ENCODE measurements at regions not wholly inside any gene's neighbourhood (a gene's known extent, or its start where the extent isn't known, plus 50 kb on each side); places are given as distances from the start of the nearest gene placed in this dataset.

DNA sequence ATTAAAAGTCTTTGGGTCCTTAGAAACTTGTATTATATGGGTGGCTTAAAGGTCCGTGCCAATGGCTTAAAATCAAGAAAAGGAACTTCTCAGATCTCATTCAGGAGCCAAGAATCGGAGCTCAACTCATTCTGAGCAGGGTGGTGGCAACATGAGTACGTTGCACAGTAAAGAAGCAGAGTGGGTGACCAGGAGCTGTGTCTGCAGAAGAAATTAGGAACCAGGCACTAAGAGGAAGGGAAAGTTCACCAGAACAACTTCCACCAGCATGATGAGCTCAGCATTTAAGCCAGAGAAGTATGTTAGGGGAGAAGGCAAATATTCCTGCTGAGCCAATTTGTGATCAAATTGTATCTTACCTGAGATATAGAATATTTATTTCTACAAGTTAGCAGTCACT, 236.0 kb upstream of the NRP1 start:
- ATAC-seq (replicated peaks) (no peak), DNase-seq (no peak)
- H3K9me3 Mint-ChIP-seq: no peaks in the 10 kb centered on the region
- H3K4me3 Mint-ChIP-seq: no peak overlapping the region
- no peaks in the 10 kb centered on the region for H3K4me1 Mint-ChIP-seq (ENCODE audit: low read depth in 2 of 2)
- no peak overlapping the region for H3K27ac Mint-ChIP-seq
- no peaks in the 10 kb centered on the region for H3K36me3 Mint-ChIP-seq (ENCODE audit: insufficient read depth)
- peaks cover 0 to 6% of the 10 kb centered on the region in 2 donors for H3K27me3 Mint-ChIP-seq

DNA sequence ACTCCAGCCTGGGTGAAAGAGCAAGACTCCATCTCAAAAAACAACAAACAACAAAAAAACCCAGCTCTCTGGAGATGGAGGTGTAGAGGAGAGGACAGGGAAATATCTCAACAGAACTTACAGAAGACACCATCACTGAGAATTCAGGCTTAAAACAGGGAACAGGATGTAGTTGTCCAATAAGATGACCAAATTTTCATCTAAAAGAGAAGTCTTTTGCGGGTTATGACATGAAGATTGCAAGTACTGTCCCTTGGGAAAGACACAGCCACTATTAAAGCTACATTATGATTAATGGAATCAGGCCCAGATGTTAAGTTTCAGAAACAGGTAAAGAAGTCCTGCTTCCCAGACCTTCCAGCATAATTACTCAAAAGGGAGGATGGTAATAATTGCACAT, 235.2 kb upstream of the NRP1 start:
- ATAC-seq (replicated peaks): no peak
- Mint-ChIP-seq H3K36me3 (ENCODE audit: insufficient read depth) (no peaks in the 10 kb centered on the region), H3K9me3 (no peaks in the 10 kb centered on the region), H3K27ac (no peak overlapping the region), H3K4me3 (no peak overlapping the region), H3K27me3 (peaks cover 0 to 6% of the 10 kb centered on the region in 2 donors), H3K4me1 (ENCODE audit: low read depth in 2 of 2) (no peaks in the 10 kb centered on the region)
- DNase-seq: no peak

DNA sequence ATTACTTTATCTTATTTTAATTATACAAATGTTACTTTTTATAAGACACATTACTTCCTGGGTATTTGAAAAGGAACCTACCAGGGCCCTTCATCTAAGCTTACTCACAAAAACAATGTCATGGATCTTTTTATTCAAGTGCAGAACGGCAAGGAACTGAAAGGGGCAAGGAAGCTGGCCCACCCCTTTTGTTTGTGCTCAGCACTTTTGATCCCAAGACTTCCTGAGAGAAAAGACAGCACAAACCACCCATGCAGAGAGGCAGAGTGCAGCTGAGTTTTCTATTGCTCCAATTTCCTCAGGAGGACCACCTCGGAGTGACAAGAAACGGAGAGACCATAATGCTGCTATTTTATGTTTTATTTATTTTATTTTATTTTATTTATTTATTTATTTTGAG, 232.0 kb upstream of the NRP1 start:
- H3K27me3 Mint-ChIP-seq: peaks cover 4 to 22% of the 10 kb centered on the region in 2 donors
- no peaks in the 10 kb centered on the region for H3K36me3 Mint-ChIP-seq (ENCODE audit: insufficient read depth)
- no peaks in the 10 kb centered on the region for H3K9me3 Mint-ChIP-seq
- ATAC-seq (replicated peaks): no peak
- DNase-seq: no peak
- no peak overlapping the region for H3K4me3 Mint-ChIP-seq
- H3K4me1 Mint-ChIP-seq (ENCODE audit: low read depth in 2 of 2): no peaks in the 10 kb centered on the region
- no peak overlapping the region for H3K27ac Mint-ChIP-seq

DNA sequence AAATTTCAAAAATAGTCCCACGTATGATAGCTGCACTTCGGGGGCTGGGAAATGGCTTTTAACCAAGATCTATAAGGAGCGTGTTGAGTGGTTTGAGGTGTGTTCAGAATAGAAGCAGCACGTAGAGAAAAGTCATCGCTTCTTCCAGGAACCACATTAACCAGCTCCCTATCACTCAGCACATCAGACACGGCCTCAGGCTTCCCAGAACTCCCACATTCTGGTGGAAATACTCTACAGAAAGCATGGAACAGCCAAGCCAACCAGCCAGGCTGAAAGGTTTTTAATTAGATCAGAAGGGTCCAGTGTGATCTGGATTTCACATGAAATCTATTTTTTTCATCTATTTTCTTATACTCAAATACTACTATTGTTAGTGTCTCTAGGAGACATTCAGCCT, 231.5 kb upstream of the NRP1 start:
- H3K4me3 Mint-ChIP-seq: no peak overlapping the region
- no peak for ATAC-seq (replicated peaks)
- no peaks in the 10 kb centered on the region for H3K36me3 Mint-ChIP-seq (ENCODE audit: insufficient read depth)
- H3K27me3 Mint-ChIP-seq: peaks cover 6 to 26% of the 10 kb centered on the region in 2 donors
- no peaks in the 10 kb centered on the region for H3K9me3 Mint-ChIP-seq
- DNase-seq: no peak
- H3K4me1 Mint-ChIP-seq (ENCODE audit: low read depth in 2 of 2): no peaks in the 10 kb centered on the region
- no peak overlapping the region for H3K27ac Mint-ChIP-seq

DNA sequence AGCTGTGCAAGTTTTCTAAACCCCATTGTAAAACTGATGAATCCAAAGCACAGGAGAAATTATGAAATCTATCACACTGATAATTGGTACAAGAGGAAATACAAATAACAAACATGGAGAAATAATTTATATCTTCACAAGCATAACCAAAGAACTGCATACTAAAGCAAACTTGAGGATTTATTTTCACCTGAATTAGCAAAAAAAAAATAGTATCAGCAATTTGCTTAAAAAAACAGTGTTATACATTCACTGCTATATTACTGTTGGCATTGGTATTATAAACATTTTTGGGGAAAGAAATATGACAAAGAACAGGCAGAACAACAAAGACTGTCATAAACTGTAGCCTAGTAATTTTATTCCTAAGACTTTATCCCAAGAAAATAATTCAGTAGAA, 230.8 kb upstream of the NRP1 start:
- H3K27me3 Mint-ChIP-seq: peaks cover 6 to 34% of the 10 kb centered on the region in 2 donors
- no peak overlapping the region for H3K27ac Mint-ChIP-seq

DNA sequence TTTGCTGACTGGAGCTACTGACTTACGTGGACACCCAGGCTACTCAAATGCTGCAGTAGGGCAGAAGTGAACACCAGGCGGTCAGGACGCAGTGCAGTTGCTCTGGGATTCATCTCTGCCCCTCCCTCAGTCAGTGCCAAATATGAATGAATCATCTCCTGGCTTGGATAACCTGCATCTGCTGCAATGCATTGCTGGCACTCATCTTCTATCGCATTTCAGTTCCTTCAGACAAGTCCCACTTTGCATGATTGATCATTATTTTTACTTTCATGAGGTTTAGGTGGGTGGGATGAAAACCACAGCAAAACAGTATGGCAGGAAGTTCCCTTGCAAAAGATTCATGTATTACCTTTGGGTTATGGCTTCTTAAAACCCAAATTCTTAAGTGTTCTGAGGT, 224.6 kb upstream of the NRP1 start:
- peaks cover 6 to 65% of the 10 kb centered on the region in 2 donors for H3K27me3 Mint-ChIP-seq

More for the DNA sequence above, 230.8 kb upstream of the NRP1 start:
- Mint-ChIP-seq H3K4me1 (ENCODE audit: low read depth in 2 of 2) (no peaks in the 10 kb centered on the region), H3K36me3 (ENCODE audit: insufficient read depth) (no peaks in the 10 kb centered on the region), H3K9me3 (no peaks in the 10 kb centered on the region), H3K4me3 (no peak overlapping the region)
- DNase-seq (no peak), ATAC-seq (replicated peaks) (no peak)

DNA sequence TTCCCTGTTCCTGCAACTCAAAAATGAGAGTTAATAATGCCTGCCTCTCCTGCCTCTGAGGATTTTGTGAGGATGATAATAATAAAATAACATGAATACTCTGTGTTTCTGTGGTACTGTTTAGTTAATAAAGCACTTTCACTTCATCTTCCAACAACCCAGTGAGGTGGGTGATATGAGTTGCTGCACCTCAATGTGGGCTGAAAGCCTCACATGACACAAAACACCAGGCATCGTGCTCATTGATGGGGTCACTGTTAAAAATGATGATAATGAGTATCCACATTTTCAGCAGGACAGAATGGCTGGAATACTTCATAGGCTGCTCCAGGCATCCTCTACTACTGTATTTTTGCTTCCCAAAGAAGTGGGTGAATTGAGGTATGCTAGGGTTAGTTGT, 222.8 kb upstream of the NRP1 start:
- Mint-ChIP-seq H3K4me1 (ENCODE audit: low read depth in 2 of 2) (no peaks in the 10 kb centered on the region), H3K4me3 (no peak overlapping the region), H3K27me3 (peaks cover 6 to 67% of the 10 kb centered on the region in 2 donors), H3K36me3 (ENCODE audit: insufficient read depth) (no peaks in the 10 kb centered on the region), H3K9me3 (no peaks in the 10 kb centered on the region), H3K27ac (no peak overlapping the region)
- ATAC-seq (replicated peaks): no peak
- DNase-seq: no peak

More for the DNA sequence above, 224.6 kb upstream of the NRP1 start:
- Mint-ChIP-seq H3K4me1 (ENCODE audit: low read depth in 2 of 2) (no peaks in the 10 kb centered on the region), H3K36me3 (ENCODE audit: insufficient read depth) (no peaks in the 10 kb centered on the region), H3K4me3 (no peak overlapping the region), H3K27ac (no peak overlapping the region), H3K9me3 (no peaks in the 10 kb centered on the region)
- ATAC-seq (replicated peaks): no peak
- no peak for DNase-seq

DNA sequence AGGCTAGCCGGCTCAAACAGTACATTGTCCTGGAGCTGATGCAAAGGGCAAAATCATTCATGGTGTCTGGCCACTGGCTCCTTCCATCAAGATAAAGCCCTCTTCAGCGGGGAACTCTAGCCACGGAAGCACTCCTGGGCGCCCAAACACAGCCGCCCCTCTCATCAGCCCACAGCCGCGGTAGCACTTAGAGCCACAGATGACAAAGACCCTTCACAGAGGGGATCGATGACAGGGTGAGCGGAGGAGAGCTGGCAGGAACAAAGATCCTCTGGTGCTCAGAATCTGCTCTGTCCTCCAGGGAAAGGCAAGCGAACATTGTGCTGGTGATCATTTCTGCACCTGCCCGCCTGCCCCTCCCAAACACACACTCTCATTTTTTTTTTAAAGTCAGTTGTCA, 222.2 kb upstream of the NRP1 start:
- Mint-ChIP-seq H3K27ac (no peak overlapping the region), H3K27me3 (peaks cover 4 to 70% of the 10 kb centered on the region in 2 donors), H3K4me1 (ENCODE audit: low read depth in 2 of 2) (no peaks in the 10 kb centered on the region), H3K4me3 (no peak overlapping the region), H3K9me3 (no peaks in the 10 kb centered on the region), H3K36me3 (ENCODE audit: insufficient read depth) (no peaks in the 10 kb centered on the region)
- no peak for DNase-seq
- ATAC-seq (replicated peaks): no peak

DNA sequence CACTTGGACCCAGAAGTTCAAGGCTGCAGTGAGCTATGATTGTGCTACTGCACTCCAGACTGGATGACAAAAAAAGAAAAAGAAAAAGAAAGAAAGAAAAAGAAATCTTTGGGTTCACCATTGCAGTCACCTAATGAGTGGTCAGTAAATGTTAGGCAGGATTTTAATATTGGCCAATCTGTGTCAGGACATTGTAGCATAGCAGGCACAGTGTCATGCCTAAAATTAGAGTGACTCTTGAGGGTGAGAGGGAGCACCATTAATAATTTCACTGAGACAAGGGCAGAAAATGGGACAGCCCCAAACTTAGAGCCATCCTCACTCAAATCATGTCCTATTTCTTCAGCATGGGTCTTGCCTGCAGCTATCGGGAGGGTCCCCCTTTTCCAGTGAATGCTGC, 221.6 kb upstream of the NRP1 start:
- no peak for ATAC-seq (replicated peaks)
- no peak overlapping the region for H3K27ac Mint-ChIP-seq
- H3K4me1 Mint-ChIP-seq (ENCODE audit: low read depth in 2 of 2): no peaks in the 10 kb centered on the region
- DNase-seq: no peak
- H3K9me3 Mint-ChIP-seq: no peaks in the 10 kb centered on the region
- H3K36me3 Mint-ChIP-seq (ENCODE audit: insufficient read depth): no peaks in the 10 kb centered on the region
- H3K27me3 Mint-ChIP-seq: peaks cover 5 to 70% of the 10 kb centered on the region in 2 donors
- H3K4me3 Mint-ChIP-seq: no peak overlapping the region

DNA sequence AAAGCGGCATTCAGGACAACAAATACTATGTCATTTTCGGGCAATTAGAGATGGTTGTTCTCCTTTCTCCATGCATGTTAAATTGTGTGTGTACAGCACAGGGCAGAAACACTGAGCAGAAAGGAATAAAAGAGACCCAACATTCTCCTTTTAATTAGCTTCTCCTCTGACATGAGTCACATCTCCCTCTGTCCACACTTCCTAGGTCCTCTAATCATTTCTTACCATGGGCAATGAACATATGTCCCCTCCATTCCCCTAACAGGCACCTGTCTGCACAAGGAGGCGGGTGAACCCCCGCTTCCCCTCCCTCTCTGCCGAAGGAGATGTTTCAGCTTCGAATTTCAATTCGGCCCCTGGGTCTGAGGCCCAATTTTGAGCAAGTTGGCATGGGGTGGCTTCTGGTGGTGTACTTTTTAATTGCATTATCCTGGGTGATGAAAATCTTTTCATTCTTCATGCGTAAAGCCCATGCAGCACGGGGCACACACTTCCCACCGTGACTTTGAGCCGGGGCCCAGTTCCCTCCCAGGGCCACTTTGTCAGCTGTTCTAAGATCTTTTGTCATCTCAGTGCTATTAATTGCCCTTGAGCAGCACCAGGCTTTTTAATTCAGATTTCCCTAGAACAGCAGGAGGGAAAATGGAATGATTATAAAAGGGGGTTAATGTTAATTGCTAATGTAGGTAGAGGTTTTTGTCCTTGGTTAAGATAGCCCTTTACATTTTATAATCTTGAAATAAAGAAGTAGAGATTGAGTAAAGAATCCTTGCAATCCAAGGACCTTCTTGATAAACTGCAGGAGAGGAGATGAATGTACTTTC, 219.5 kb upstream of the NRP1 start:
- H3K27me3 Mint-ChIP-seq: peaks cover 23 to 73% of the 10 kb centered on the region in 2 donors
- ATAC-seq (replicated peaks) (no peak), DNase-seq (no peak)
- peaks cover 0 to 2% of the 10 kb centered on the region in 2 donors for H3K9me3 Mint-ChIP-seq
- no peak overlapping the region for H3K4me3 Mint-ChIP-seq
- no peak overlapping the region for H3K27ac Mint-ChIP-seq
- H3K36me3 Mint-ChIP-seq (ENCODE audit: insufficient read depth): no peaks in the 10 kb centered on the region
- no peaks in the 10 kb centered on the region for H3K4me1 Mint-ChIP-seq (ENCODE audit: low read depth in 2 of 2)

DNA sequence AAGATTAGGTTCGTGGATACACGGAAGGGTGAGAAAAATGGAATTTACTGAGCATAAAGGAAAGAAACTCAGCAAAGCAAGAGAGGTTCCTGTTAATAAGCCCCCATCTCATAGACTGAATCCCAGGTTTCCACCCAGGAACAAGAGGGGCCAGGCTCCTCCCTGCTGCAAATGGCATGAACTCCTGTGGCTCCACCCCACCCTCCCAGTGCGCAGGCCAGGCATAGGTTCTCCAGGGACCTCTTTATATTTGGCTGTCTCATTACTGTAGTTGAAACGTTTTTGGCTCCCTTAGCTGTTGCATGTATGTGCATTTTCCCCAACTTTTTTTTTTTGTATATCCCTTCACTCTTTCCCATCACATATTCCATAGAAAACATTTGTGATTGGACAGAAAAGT, 217.8 kb upstream of the NRP1 start:
- peaks cover 0 to 2% of the 10 kb centered on the region in 2 donors for H3K9me3 Mint-ChIP-seq
- ATAC-seq (replicated peaks) (no peak), DNase-seq (no peak)
- no peak overlapping the region for H3K4me3 Mint-ChIP-seq
- no peaks in the 10 kb centered on the region for H3K36me3 Mint-ChIP-seq (ENCODE audit: insufficient read depth)
- H3K27me3 Mint-ChIP-seq: peaks cover 23 to 64% of the 10 kb centered on the region in 2 donors
- no peaks in the 10 kb centered on the region for H3K4me1 Mint-ChIP-seq (ENCODE audit: low read depth in 2 of 2)
- no peak overlapping the region for H3K27ac Mint-ChIP-seq

DNA sequence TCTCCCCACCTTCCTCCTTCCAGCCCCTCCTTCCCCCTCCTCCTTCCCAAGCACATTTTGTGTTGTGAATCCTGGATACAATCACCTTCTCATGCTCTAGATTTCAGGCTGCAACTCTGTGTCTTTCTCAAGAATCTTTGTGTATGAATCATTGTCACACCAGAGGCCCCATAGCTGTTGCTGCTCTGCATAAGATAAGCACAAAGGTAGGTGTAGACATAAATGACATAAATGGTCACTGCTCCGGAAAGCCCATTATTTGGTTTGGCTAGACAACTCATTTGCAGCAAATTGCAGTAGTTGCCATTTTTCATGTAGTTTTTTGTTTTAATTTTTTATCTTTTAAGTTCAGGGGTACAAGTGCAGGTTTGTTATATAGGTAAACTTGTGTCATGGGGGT, 216.3 kb upstream of the NRP1 start:
- ATAC-seq (replicated peaks): no peak
- Mint-ChIP-seq H3K4me3 (no peak overlapping the region), H3K27me3 (peaks cover 23 to 54% of the 10 kb centered on the region in 2 donors)

DNA sequence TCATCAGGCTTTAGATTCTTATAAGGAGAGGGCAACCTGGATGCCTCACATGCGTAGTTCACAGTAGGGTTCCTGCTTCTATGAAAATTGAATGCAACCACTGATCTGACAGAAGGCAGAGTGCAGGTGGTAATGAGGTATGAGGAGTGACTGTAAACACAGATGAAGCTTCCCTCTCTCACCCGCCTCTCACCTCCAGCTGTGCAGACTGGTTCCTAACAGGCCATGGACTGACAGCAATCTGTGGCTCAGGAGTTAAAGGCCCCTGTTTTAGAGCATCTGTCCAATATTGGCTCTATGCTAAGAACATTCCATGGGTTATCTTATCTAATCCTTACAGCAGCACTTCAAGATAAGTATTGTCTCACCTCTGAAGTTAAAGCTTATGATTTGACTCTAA, 213.5 kb upstream of the NRP1 start:
- H3K4me3 Mint-ChIP-seq: no peak overlapping the region
- no peak overlapping the region for H3K27ac Mint-ChIP-seq
- no peaks in the 10 kb centered on the region for H3K4me1 Mint-ChIP-seq (ENCODE audit: low read depth in 2 of 2)
- no peak for DNase-seq
- ATAC-seq (replicated peaks): no peak
- peaks cover 23 to 47% of the 10 kb centered on the region in 2 donors for H3K27me3 Mint-ChIP-seq
- peaks cover 2 to 8% of the 10 kb centered on the region in 2 donors for H3K9me3 Mint-ChIP-seq
- no peaks in the 10 kb centered on the region for H3K36me3 Mint-ChIP-seq (ENCODE audit: insufficient read depth)

More for the DNA sequence above, 216.3 kb upstream of the NRP1 start:
- H3K4me1 Mint-ChIP-seq (ENCODE audit: low read depth in 2 of 2): no peaks in the 10 kb centered on the region
- no peaks in the 10 kb centered on the region for H3K36me3 Mint-ChIP-seq (ENCODE audit: insufficient read depth)
- no peak overlapping the region for H3K27ac Mint-ChIP-seq
- no peak for DNase-seq
- H3K9me3 Mint-ChIP-seq: peaks cover 0 to 2% of the 10 kb centered on the region in 2 donors

DNA sequence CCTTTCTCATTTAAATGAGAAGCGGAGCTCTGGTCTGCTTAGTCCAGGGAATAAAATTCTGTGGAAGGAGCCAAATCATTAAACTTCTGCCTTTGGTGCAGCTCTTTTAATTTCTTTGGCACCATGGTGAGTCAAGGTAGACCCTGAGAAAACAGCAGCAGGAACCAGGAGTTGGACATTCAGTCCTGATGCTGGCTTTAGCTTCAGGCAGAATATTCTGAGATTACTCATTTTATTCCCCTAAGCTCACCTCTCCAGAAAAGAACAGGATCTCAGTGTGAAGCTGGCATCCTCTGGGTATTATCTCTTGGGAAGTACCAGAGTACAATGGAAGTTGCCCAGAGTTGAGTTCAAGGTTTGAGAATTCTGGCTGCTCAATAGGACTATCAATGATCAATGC, 211.6 kb upstream of the NRP1 start:
- no peaks in the 10 kb centered on the region for H3K4me1 Mint-ChIP-seq (ENCODE audit: low read depth in 2 of 2)
- no peaks in the 10 kb centered on the region for H3K36me3 Mint-ChIP-seq (ENCODE audit: insufficient read depth)
- ATAC-seq (replicated peaks) (no peak), DNase-seq (no peak)
- no peak overlapping the region for H3K27ac Mint-ChIP-seq
- peaks cover 2 to 11% of the 10 kb centered on the region in 2 donors for H3K9me3 Mint-ChIP-seq
- no peak overlapping the region for H3K4me3 Mint-ChIP-seq
- H3K27me3 Mint-ChIP-seq: peaks cover 26 to 43% of the 10 kb centered on the region in 2 donors

Measured in effector memory CD8-positive, alpha-beta T cell (primary cell).